Thoracic aorta (tissue), 2 donors: ENCODE measurements at regions not wholly inside any gene's neighbourhood (a gene's known extent, or its start where the extent isn't known, plus 50 kb on each side); places are given as distances from the start of the nearest gene placed in this dataset.

Experiments used
- ATAC-seq: fragments of 150-250 bp; one replicate; pipeline ENCODE4 v1.8.0; 2017; ENCODE audit warnings: low read depth; ENCODE audit not compliant: insufficient number of reproducible peaks, low FRiP score
- DNase-seq: peaks from one replicate; pipeline ENCODE4 v3.0.0-alpha.2; 2020; ENCODE audit warnings: low spot score
- H3K27ac ChIP-seq, 2 donors: fragments of 200-600 bp; sonication (generic); 1 replicate in 1 of 2; 2 replicates in 1 of 2; pipeline ENCODE4 v1.5.1; 2016; ENCODE audit warnings: mild to moderate bottlenecking in 2 of 2, moderate library complexity in 2 of 2
- H3K27me3 ChIP-seq: fragments of 200-600 bp; sonication (generic); replicated peaks from 2 replicates; pipeline ENCODE4 v1.6.0; 2016; ENCODE audit warnings: mild to moderate bottlenecking; ENCODE audit not compliant: insufficient read depth
- H3K36me3 ChIP-seq: fragments of 200-600 bp; sonication (generic); one replicate; pipeline ENCODE4 v1.5.1; 2016
- H3K4me1 ChIP-seq, 2 donors: fragments of 200-600 bp; sonication (generic); 1 replicate in 1 of 2; 2 replicates in 1 of 2; pipeline versions ENCODE4 v1.5.1 to v1.6.0; 2016; ENCODE audit warnings: low read depth in 2 of 2, mild to moderate bottlenecking in 1 of 2; ENCODE audit not compliant: control insufficient read depth in 1 of 2
- H3K4me3 ChIP-seq: fragments of 200-600 bp; sonication (generic); 2 replicates; pipeline ENCODE4 v1.5.1; 2016; ENCODE audit warnings: mild to moderate bottlenecking
- H3K9me3 ChIP-seq: fragments of 200-600 bp; sonication (generic); 2 replicates; pipeline ENCODE4 v1.5.1; 2016
- CTCF ChIP-seq: fragments of 200-600 bp; sonication (generic); IDR thresholded peaks from one replicate; pipeline ENCODE4 v1.5.1; 2019; ENCODE audit warnings: antibody characterized with exemption

- H3K9me3 ChIP-seq, result no peaks in the 10 kb centered on the region
- H3K4me3 ChIP-seq, result no peak overlapping the region
- no peak for TF ChIP-seq CTCF
- no peaks in the 10 kb centered on the region for H3K27me3 ChIP-seq
- ATAC-seq, result no peak
- H3K4me1 ChIP-seq, result no peaks in the 10 kb centered on the region
- no peak overlapping the region for H3K27ac ChIP-seq
- no peak for DNase-seq
- H3K36me3 ChIP-seq, result no peaks in the 10 kb centered on the region
These were observed 1097.9 kb downstream of the REEP3 start for GRCh38 chr10:64619102-64619501.

- no peak for DNase-seq
These were observed 1105.7 kb downstream of the REEP3 start for GRCh38 chr10:64626924-64627323.

GRCh38 chr10:64630534-64630933 is 1109.3 kb downstream of the REEP3 start:
- TF ChIP-seq CTCF, result no peak
- Histone ChIP-seq H3K9me3 (no peaks in the 10 kb centered on the region), H3K4me3 (no peak overlapping the region), H3K27ac (no peak overlapping the region), H3K4me1 (no peaks in the 10 kb centered on the region), H3K27me3 (no peaks in the 10 kb centered on the region), H3K36me3 (no peaks in the 10 kb centered on the region)
- DNase-seq, result no peak
- no peak for ATAC-seq

More at GRCh38 chr10:64626924-64627323, 1105.7 kb downstream of the REEP3 start:
- H3K27me3 ChIP-seq, result no peaks in the 10 kb centered on the region
- ATAC-seq, result no peak
- no peak overlapping the region for H3K27ac ChIP-seq
- no peak for TF ChIP-seq CTCF
- no peaks in the 10 kb centered on the region for H3K9me3 ChIP-seq
- H3K4me3 ChIP-seq, result no peak overlapping the region
- no peaks in the 10 kb centered on the region for H3K4me1 ChIP-seq
- no peaks in the 10 kb centered on the region for H3K36me3 ChIP-seq

- H3K27ac ChIP-seq, result no peak overlapping the region
- no peak for DNase-seq
- no peaks in the 10 kb centered on the region for H3K27me3 ChIP-seq
- H3K9me3 ChIP-seq, result no peaks in the 10 kb centered on the region
- no peak for TF ChIP-seq CTCF
- no peaks in the 10 kb centered on the region for H3K4me1 ChIP-seq
- H3K36me3 ChIP-seq, result no peaks in the 10 kb centered on the region
- H3K4me3 ChIP-seq, result no peak overlapping the region
- no peak for ATAC-seq
These were observed 1114.7 kb downstream of the REEP3 start for GRCh38 chr10:64635906-64636305.

- Histone ChIP-seq H3K27ac (no peak overlapping the region), H3K4me1 (no peaks in the 10 kb centered on the region), H3K9me3 (no peaks in the 10 kb centered on the region), H3K27me3 (no peaks in the 10 kb centered on the region), H3K4me3 (no peak overlapping the region), H3K36me3 (no peaks in the 10 kb centered on the region)
- no peak for DNase-seq
- ATAC-seq, result no peak
- TF ChIP-seq CTCF, result no peak
These were observed 1115.3 kb downstream of the REEP3 start for GRCh38 chr10:64636461-64636860.
